Liver (tissue), 7 donors: ENCODE measurements at regions not wholly inside any gene's neighbourhood (a gene's known extent, or its start where the extent isn't known, plus 50 kb on each side); places are given as distances from the start of the nearest gene placed in this dataset.
"Not testable (repeated sequence)": the region's sequence is repeated elsewhere in the genome, so short reads cannot be mapped to it uniquely, and the experiment has no call there.

Experiments
- DNase-seq: peaks from one replicate; pipeline ENCODE4 v3.0.0-alpha.2; 2017; ENCODE audit warnings: low spot score
- H3K27ac ChIP-seq, 2 donors: one replicate each; pipeline ENCODE4 v1.7.0; 2013; ENCODE audit warnings: inconsistent platforms in 2 of 2, low read length in 2 of 2, control low read depth in 1 of 2, low read depth in 1 of 2, mild to moderate bottlenecking in 1 of 2
- H3K27me3 ChIP-seq, 4 donors: one replicate each; pipeline versions ENCODE4 v1.6.1 to v1.7.0; 2013; ENCODE audit warnings: low read length in 3 of 4, inconsistent platforms in 1 of 4, mild to moderate bottlenecking in 1 of 4, moderate library complexity in 1 of 4; ENCODE audit not compliant: control insufficient read depth in 4 of 4, insufficient read depth in 4 of 4
- H3K36me3 ChIP-seq, 4 donors: one replicate each; pipeline versions ENCODE4 v1.6.1 to v1.7.0; 2013; ENCODE audit warnings: low read length in 3 of 4, mild to moderate bottlenecking in 3 of 4, low read depth in 1 of 4, moderate library complexity in 1 of 4; ENCODE audit not compliant: control insufficient read depth in 4 of 4, insufficient read depth in 3 of 4
- H3K4me1 ChIP-seq, 4 donors: one replicate each; pipeline versions ENCODE4 v1.6.1 to v1.7.0; 2013; ENCODE audit warnings: low read length in 3 of 4, mild to moderate bottlenecking in 3 of 4, moderate library complexity in 1 of 4; ENCODE audit not compliant: control insufficient read depth in 4 of 4, insufficient read depth in 4 of 4
- H3K4me3 ChIP-seq, 3 donors: one replicate each; pipeline versions ENCODE4 v1.6.1 to v1.7.0; 2013; ENCODE audit warnings: low read length in 3 of 3, control low read depth in 1 of 3, low read depth in 1 of 3, mild to moderate bottlenecking in 1 of 3
- H3K9ac ChIP-seq, 2 donors: one replicate each; pipeline ENCODE4 v1.7.0; 2013; ENCODE audit warnings: low read length in 2 of 2, mild to moderate bottlenecking in 2 of 2, moderate library complexity in 2 of 2, control low read depth in 1 of 2, low read depth in 1 of 2
- H3K9me3 ChIP-seq, 4 donors: one replicate each; pipeline versions ENCODE4 v1.6.1 to v1.7.0; 2013; ENCODE audit warnings: low read length in 3 of 4; ENCODE audit not compliant: control insufficient read depth in 4 of 4
- NR2F2 ChIP-seq: IDR thresholded peaks from 2 replicates; pipeline ENCODE4 v1.6.1; 2016; ENCODE audit warnings: antibody characterized with exemption
- WGBS: extraction: QIAGEN DNeasy Blood & Tissue Kit; methylation state at CpG from one replicate; pipeline ENCODE4 v1.1.7; 2013; 5-methylcytosine and 5-hydroxymethylcytosine counted together
- donor health status: healthy.
- donor health status: healthy.
- donor health status: healthy.
- donor health status: healthy.

DNA sequence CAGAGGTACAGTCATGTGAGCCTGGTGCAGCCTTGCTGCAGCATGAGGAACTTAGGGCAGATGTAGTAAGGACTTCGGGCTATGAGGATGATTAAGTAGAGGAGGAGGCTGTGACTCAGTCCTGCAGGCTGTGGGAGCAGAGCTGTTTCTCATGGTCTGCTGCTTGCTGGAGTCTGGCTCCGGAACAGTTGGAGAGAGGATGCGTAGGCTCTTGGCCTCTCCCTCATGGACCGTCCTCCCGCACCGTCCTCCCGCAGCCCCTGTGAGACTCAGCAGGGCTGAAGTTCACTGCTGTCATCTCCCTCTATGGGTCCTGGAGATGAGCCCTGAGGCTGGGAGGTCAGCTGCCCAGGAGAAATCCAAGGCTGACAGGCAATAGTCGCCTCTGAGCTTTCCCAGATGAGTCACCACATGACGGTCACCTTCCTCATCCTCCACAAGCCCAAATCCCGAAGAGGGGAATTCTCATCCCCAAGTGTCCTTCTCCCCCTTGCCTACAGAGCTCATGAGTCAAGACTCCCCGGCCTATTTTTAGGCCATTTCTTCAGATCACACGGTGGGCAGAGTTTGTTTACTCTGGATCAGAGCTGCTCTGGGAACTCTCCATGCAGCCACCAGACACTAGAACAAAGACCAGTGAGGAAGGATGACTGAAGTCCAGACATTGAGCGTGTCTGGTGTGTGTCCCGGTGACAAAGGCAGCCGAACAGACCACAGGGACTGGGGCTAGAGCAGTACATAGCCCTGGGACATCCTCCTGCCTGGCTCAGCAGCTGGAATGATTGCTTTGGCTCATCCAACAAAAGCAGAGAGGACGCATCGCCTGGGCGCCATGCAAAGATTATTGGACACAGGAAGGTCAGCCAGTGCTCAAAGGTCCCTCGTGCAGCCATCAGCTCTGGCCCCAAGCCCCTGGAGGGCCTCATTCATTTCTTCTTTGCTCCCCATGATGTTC, 134.5 kb downstream of the NPIPB11 start:
- H3K4me1 ChIP-seq, H3K36me3 ChIP-seq, H3K4me3 ChIP-seq, DNase-seq, H3K9me3 ChIP-seq, H3K9ac ChIP-seq, H3K27me3 ChIP-seq: not testable (repeated sequence)
- peak overlapping the region in 1 of 2 donors; percentile 18 for H3K27ac ChIP-seq
- TF ChIP-seq NR2F2: peak; percentile 25
- 69% methylated on average over 19 of the region's 19 CpGs for WGBS

DNA sequence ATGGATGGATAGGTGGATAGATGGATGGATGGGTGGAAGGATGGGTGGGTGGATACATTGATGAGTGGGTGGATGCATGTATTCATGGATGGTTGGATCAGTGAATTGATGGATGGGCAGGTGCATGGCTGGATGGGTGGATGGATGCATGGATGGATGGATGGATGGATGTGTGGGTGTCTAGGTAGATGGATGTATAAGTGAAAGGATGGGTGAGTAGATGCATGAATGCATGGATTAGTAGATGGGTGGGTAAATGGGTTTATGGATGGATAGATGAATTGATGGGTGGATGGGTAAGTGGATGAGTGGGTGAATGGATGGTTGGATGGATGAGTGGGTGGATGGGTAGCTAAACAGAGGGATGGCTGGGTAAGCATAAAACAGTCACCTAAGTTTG, 135.6 kb downstream of the NPIPB11 start:
- H3K36me3 ChIP-seq, H3K27ac ChIP-seq, H3K4me1 ChIP-seq, H3K9ac ChIP-seq, H3K27me3 ChIP-seq, H3K9me3 ChIP-seq, DNase-seq, H3K4me3 ChIP-seq: not testable (repeated sequence)

DNA sequence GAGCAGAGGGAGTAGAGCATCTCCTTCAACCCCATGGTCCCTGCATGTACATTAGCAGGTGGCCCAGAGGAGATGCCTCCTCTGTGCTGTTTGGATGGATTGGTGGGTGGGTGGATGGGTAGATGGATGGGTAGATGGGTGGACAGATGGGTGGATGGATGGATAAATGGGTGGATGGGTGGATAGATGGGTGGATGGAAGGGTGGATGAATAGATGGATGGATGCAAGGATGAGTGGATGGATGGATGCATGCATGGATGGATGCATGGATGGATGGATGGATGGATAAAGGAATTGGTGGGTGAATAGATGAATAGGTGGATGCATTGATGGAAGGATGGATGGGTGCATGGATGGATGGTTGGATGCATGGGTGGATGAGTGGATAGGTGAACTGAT, 136.5 kb downstream of the NPIPB11 start:
- H3K9ac ChIP-seq, H3K36me3 ChIP-seq, H3K27ac ChIP-seq: not testable (repeated sequence)

DNA sequence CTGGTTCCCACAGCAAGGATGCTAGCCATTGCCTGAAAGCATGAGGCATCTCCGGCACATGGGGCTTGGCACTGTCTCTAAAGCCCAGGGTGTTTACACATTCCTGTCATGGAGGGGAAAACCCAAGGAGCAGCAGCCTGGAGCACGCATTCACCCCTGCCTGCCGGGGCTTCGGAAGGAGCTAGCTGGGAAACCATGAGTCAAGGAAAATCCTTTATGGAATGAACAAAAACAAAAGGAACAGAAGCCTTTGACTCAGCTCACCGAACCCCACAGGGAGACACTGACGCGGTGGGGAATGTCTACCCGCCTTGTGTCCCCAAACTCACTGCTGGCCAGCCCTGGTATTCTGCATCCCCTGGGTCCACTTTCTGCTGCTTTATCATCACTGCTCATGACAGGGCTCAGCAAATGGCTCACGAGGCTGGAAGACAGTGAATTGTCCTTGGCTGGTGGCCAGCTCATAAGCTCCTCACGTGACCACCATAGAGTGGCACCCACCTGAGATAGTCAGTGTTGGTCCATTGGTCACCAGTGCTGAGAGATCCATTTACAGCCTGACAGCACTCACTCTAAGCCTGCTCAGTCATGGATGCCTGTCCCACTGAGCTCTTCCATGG, 137.2 kb downstream of the NPIPB11 start:
- not testable (repeated sequence) for H3K4me3 ChIP-seq, H3K27me3 ChIP-seq, H3K9me3 ChIP-seq, H3K9ac ChIP-seq, H3K36me3 ChIP-seq, DNase-seq
- Histone ChIP-seq H3K27ac (peak overlapping the region in 1 of 2 donors; percentile 37), H3K4me1 (peaks cover 0 to 12% (median 4%) of the 10 kb centered on the region in 4 donors)
- 70% methylated on average over 10 of the region's 10 CpGs for WGBS

More for the DNA sequence above, 136.5 kb downstream of the NPIPB11 start:
- not testable (repeated sequence) for H3K4me1 ChIP-seq, DNase-seq, H3K9me3 ChIP-seq, H3K27me3 ChIP-seq, H3K4me3 ChIP-seq

DNA sequence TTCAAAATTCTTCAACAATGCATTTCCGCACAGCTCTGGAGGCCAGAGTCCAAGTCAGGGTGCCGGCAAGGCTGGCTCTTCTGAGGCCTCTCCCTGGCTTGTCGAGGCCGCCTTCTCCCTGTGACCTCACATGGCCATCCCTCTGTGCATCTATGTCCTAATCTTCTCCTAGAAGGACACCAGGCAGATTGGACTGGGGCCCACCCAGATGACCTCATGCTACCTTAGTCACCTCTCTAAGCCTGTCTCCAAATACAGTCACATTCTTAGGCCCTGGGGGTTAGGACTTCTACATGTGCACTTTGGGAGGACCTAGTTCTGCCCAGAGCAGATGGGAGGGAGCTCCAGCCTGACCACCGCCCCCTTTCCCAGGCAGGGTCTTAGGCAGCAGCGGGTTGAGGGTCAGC, 137.7 kb downstream of the NPIPB11 start:
- H3K27ac ChIP-seq: peak overlapping the region in 1 of 2 donors; percentile 18
- not testable (repeated sequence) for H3K9me3 ChIP-seq, H3K27me3 ChIP-seq, H3K4me3 ChIP-seq, H3K36me3 ChIP-seq, H3K9ac ChIP-seq, DNase-seq
- WGBS: 94% methylated on average over 6 of the region's 6 CpGs
- H3K4me1 ChIP-seq: peaks cover 0 to 12% (median 5%) of the 10 kb centered on the region in 4 donors

DNA sequence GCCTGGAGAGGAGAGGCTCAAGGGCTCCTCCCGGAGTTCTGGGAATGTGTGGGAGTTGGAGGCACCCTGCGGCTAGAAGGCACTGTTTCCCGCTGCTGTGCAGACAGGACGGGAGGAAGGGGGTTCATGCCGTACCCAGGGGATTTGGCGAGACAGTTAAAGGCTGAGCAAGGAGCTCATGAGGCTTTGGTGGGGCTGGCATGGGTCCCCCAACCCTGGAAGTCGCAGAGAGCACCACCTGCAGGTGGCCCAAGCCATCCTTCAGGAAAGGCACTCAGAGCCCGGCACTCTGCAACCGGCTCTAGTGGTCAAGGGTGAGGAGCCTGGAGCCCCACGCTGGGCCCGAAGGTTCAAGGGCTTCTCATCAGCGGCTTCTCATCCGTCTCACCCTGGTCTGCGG, 138.2 kb downstream of the NPIPB11 start:
- H3K4me1 ChIP-seq: peaks cover 0 to 12% (median 5%) of the 10 kb centered on the region in 4 donors
- not testable (repeated sequence) for H3K9me3 ChIP-seq, DNase-seq, H3K36me3 ChIP-seq, H3K27me3 ChIP-seq, H3K4me3 ChIP-seq, H3K9ac ChIP-seq, H3K27ac ChIP-seq
- 92% methylated on average over 14 of the region's 14 CpGs for WGBS

DNA sequence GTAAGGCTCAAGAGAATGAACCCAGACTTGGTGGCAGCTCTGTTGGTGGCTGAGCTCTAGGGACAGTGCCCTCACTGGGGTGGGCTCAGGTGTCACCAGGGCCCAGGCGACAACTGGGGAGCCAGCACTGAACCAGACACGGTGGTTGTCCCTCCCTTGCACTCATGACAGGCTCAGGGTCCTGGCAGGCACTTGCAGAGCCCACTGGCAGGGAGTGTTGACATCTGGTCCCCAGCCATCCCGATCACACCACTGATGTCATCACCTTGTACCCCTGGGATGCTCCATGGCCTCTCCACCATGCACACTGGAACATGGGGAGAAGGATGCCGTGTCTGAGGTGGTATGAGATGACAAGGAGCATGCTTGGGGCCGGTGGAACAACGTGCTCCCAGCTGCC, 138.6 kb downstream of the NPIPB11 start:
- H3K4me3 ChIP-seq, H3K36me3 ChIP-seq, H3K27me3 ChIP-seq, H3K9me3 ChIP-seq, DNase-seq, H3K27ac ChIP-seq, H3K9ac ChIP-seq: not testable (repeated sequence)
- WGBS: 88% methylated on average over 6 of the region's 6 CpGs
- peaks cover 0 to 12% (median 5%) of the 10 kb centered on the region in 4 donors for H3K4me1 ChIP-seq

DNA sequence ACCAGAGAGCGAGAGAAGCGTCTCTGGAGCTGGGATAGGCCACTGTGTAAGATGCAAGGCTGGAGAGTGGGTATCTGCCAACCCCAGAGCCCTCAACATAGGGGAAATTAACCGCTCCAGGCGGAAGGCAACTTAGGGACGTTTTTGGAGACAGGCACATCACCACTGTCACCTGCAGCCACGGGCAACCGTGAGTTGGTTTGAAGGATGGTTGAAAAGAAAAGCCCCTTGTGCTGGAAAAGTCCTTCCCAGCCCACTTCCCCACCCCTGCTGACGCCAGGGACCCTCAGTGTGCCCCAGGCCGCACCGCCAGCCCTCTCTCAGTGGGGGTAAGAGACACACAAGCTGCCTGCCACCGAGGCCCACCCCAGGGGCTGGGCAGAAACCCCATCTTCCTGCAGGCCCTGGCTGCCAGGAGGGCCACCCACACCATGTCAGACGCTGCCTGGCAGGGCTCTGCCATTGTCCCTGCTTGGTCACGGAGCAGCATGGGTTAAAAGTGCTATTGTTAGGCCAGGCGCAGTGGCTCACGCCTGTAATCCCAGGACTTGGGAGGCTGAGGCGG, 139.4 kb downstream of the NPIPB11 start:
- DNase-seq, H3K4me3 ChIP-seq, H3K27ac ChIP-seq, H3K9me3 ChIP-seq, H3K27me3 ChIP-seq, H3K9ac ChIP-seq, H3K36me3 ChIP-seq: not testable (repeated sequence)
- H3K4me1 ChIP-seq: peaks cover 0 to 13% (median 8%) of the 10 kb centered on the region in 4 donors
- 91% methylated on average over 16 of the region's 16 CpGs for WGBS
